Kidney (tissue), 13 donors: ENCODE measurements at regions not wholly inside any gene's neighbourhood (a gene's known extent, or its start where the extent isn't known, plus 50 kb on each side); places are given as distances from the start of the nearest gene placed in this dataset.

Experiments
- DNase-seq, 5 donors: peaks; one replicate each; pipeline ENCODE4 v3.0.0-alpha.2; 2013 to 2020
- FAIRE-seq: peaks from 2 replicates; lab custom pipeline; 2012; peaks lifted over from hg19 to GRCh38; lab: Jason Lieb, UNC
- H3K27ac ChIP-seq, 2 donors: one replicate each; pipeline ENCODE4 v1.7.0; 2013; ENCODE audit warnings: low read depth in 2 of 2, low read length in 2 of 2, inconsistent platforms in 1 of 2
- H3K27me3 ChIP-seq: one replicate; pipeline ENCODE4 v1.7.1; 2013; ENCODE audit warnings: low read length, inconsistent platforms; ENCODE audit not compliant: control insufficient read depth, insufficient read depth
- H3K36me3 ChIP-seq, 3 donors: one replicate each; pipeline versions ENCODE4 v1.7.0 to v1.7.1; 2013; ENCODE audit warnings: low read length in 3 of 3, control low read depth in 1 of 3, inconsistent platforms in 1 of 3; ENCODE audit not compliant: insufficient read depth in 3 of 3, control insufficient read depth in 2 of 3
- H3K4me1 ChIP-seq, 3 donors: one replicate each; pipeline versions ENCODE4 v1.7.0 to v1.7.1; 2013; ENCODE audit warnings: low read length in 3 of 3, inconsistent platforms in 1 of 3, low read depth in 1 of 3; ENCODE audit not compliant: control insufficient read depth in 2 of 3, insufficient read depth in 2 of 3
- H3K4me3 ChIP-seq, 3 donors: one replicate each; pipeline versions ENCODE4 v1.7.0 to v1.8.1; 2013; ENCODE audit warnings: low read length in 3 of 3, control low read depth in 1 of 3, inconsistent platforms in 1 of 3
- H3K9ac ChIP-seq, 3 donors: one replicate each; pipeline versions ENCODE4 v1.7.0 to v1.7.1; 2013; ENCODE audit warnings: low read length in 3 of 3, control low read depth in 1 of 3, inconsistent platforms in 1 of 3
- H3K9me3 ChIP-seq, 3 donors: one replicate each; pipeline versions ENCODE4 v1.7.0 to v1.7.1; 2013; ENCODE audit warnings: low read length in 3 of 3, control low read depth in 1 of 3, inconsistent platforms in 1 of 3; ENCODE audit not compliant: control insufficient read depth in 2 of 3, insufficient read depth in 1 of 3
- CTCF ChIP-seq: IDR thresholded peaks from 3 replicates; pipeline ENCODE4 v1.5.1; 2012; ENCODE audit warnings: mild to moderate bottlenecking, moderate library complexity, borderline replicate concordance; ENCODE audit not compliant: insufficient read depth; ENCODE audit errors: extremely low read depth
- intact Hi-C: fragments of 100-400 bp; cut with DNase I; formaldehyde crosslinking; loops from one replicate; pipeline ENCODE4 v1.11.1; 2022
- donor health status: control.
- donor health status: control.
- donor health status: control.
- donor health status: control.
- donor health status: control.
- donor health status: DM: yes; HTN: yes; CAD: no.
- donor health status: Normal renal cell carcinoma (clear cell type).

- H3K9me3 ChIP-seq, result no peaks in the 10 kb centered on the region
- H3K4me3 ChIP-seq, result no peak overlapping the region
- TF ChIP-seq CTCF, result no peak
- FAIRE-seq, result no peak
- H3K27me3 ChIP-seq, result no peaks in the 10 kb centered on the region
- no peak overlapping the region for H3K27ac ChIP-seq
- DNase-seq, result no peak
- no peaks in the 10 kb centered on the region for H3K36me3 ChIP-seq
- H3K9ac ChIP-seq, result no peak overlapping the region
- intact Hi-C loops, result no loop called here
- no peaks in the 10 kb centered on the region for H3K4me1 ChIP-seq
Measured at GRCh38 chr13:94829185-94829836, 117.0 kb upstream of the SOX21 start.

- H3K9ac ChIP-seq, result no peak overlapping the region
- no peaks in the 10 kb centered on the region for H3K9me3 ChIP-seq
- TF ChIP-seq CTCF, result no peak
- H3K27me3 ChIP-seq, result no peaks in the 10 kb centered on the region
- H3K36me3 ChIP-seq, result no peaks in the 10 kb centered on the region
- H3K27ac ChIP-seq, result no peak overlapping the region
- no peaks in the 10 kb centered on the region for H3K4me1 ChIP-seq
- no peak overlapping the region for H3K4me3 ChIP-seq
- FAIRE-seq (no peak), DNase-seq (no peak)
- intact Hi-C loops, result no loop called here
Measured at GRCh38 chr13:94827566-94827965, 115.2 kb upstream of the SOX21 start.

- no peak overlapping the region for H3K9ac ChIP-seq
- intact Hi-C loops, result no loop called here
- FAIRE-seq, result no peak
- no peaks in the 10 kb centered on the region for H3K27me3 ChIP-seq
- TF ChIP-seq CTCF, result no peak
- no peak overlapping the region for H3K4me3 ChIP-seq
- H3K9me3 ChIP-seq, result no peaks in the 10 kb centered on the region
- no peaks in the 10 kb centered on the region for H3K36me3 ChIP-seq
- no peaks in the 10 kb centered on the region for H3K4me1 ChIP-seq
- H3K27ac ChIP-seq, result no peak overlapping the region
- DNase-seq, result peak in 4 of 5 donors; percentile 21 to 74 (median 56)
Measured at GRCh38 chr13:94825507-94825906, 113.2 kb upstream of the SOX21 start.

GRCh38 chr13:94824601-94825000 lies 112.3 kb upstream of the SOX21 start:
- Histone ChIP-seq H3K27ac (no peak overlapping the region), H3K9me3 (no peaks in the 10 kb centered on the region), H3K9ac (no peak overlapping the region), H3K27me3 (no peaks in the 10 kb centered on the region), H3K36me3 (no peaks in the 10 kb centered on the region), H3K4me1 (no peaks in the 10 kb centered on the region), H3K4me3 (no peak overlapping the region)
- intact Hi-C loops, result no loop called here
- FAIRE-seq (no peak), DNase-seq (no peak)
- no peak for TF ChIP-seq CTCF
